Endothelial cell of umbilical vein (primary cell): ENCODE measurements at regions not wholly inside any gene's neighbourhood (a gene's known extent, or its start where the extent isn't known, plus 50 kb on each side); places are given as distances from the start of the nearest gene placed in this dataset.

Source experiments
- BruUV-seq: library from RNA; stranded (reverse); fragments of 400-500 nt; replicated peaks from 2 replicates; lab custom pipeline; 2021; lab: Mats Ljungman, UMichigan
- CTCF ChIA-PET: fragments of 300-600, 350-600 bp; sonication (Branson Sonifier 250); formaldehyde crosslinking; loops from one replicate; lab custom pipeline; 2021; ENCODE audit warnings: antibody characterized with exemption, inconsistent platforms; lab: Charles Lee
- POLR2A ChIA-PET: fragments of 300-600, 350-600 bp; sonication (Branson Sonifier 250); formaldehyde crosslinking; loops from one replicate; lab custom pipeline; 2021; ENCODE audit warnings: antibody characterized with exemption, inconsistent platforms; lab: Charles Lee
- DNase-seq: peaks from one replicate; pipeline ENCODE4 v3.0.0-alpha.2; 2011; ENCODE audit warnings: low read depth, low spot score
- FAIRE-seq: peaks from 2 replicates; lab custom pipeline; 2011; peaks lifted over from hg19 to GRCh38; lab: Jason Lieb, UNC
- H2AFZ ChIP-seq: 2 replicates; pipeline ENCODE4 v1.6.0; 2012; ENCODE audit warnings: low read depth, low read length, control low read depth, inconsistent platforms
- H3K27ac ChIP-seq: 2 replicates; pipeline ENCODE4 v1.5.1; 2011; ENCODE audit warnings: low read depth, mild to moderate bottlenecking, control low read depth, low read length, moderate library complexity; ENCODE audit not compliant: insufficient read depth
- H3K27me3 ChIP-seq, 2 experiments: 2 replicates each; pipeline versions ENCODE4 v1.6.0 to v1.6.1; 2011; ENCODE audit warnings: low read length in 2 of 2, mixed read lengths in 1 of 2; ENCODE audit not compliant: control insufficient read depth in 2 of 2, insufficient read depth in 2 of 2
- H3K36me3 ChIP-seq, 2 experiments: 2 replicates in 1 of 2; 3 replicates in 1 of 2; pipeline ENCODE4 v1.5.1; 2011; ENCODE audit warnings: low read length in 2 of 2, mild to moderate bottlenecking in 1 of 2, moderate library complexity in 1 of 2; ENCODE audit not compliant: control insufficient read depth in 2 of 2, insufficient read depth in 2 of 2; ENCODE audit errors: extremely low read depth in 1 of 2
- H3K4me1 ChIP-seq: 3 replicates; pipeline ENCODE4 v1.5.1; 2011; ENCODE audit warnings: mild to moderate bottlenecking, low read length; ENCODE audit not compliant: control insufficient read depth, insufficient read depth; ENCODE audit errors: extremely low read depth
- H3K4me2 ChIP-seq: 2 replicates; pipeline ENCODE4 v1.6.1; 2011; ENCODE audit warnings: low read length, control low read depth, mixed read lengths; ENCODE audit not compliant: insufficient read depth
- H3K4me3 ChIP-seq, 3 experiments: fragments of 200-600 bp in 1 of 3; sonication (generic), shearing (Covaris generic) in 1 of 3; replicated peaks in 1 of 3; 2 replicates each; pipeline ENCODE4 v1.5.1; 2011 to 2016; ENCODE audit warnings: control low read depth in 3 of 3, low read length in 3 of 3, mild to moderate bottlenecking in 2 of 3, inconsistent platforms in 1 of 3, low read depth in 1 of 3, moderate library complexity in 1 of 3; ENCODE audit not compliant: insufficient read depth in 1 of 3
- H3K79me2 ChIP-seq: 2 replicates; pipeline ENCODE4 v1.6.0; 2012; ENCODE audit warnings: low read length, inconsistent platforms; ENCODE audit not compliant: control insufficient read depth, insufficient read depth
- H3K9ac ChIP-seq: replicated peaks from 2 replicates; pipeline ENCODE3; 2011; ENCODE audit warnings: low read length, control low read depth; ENCODE audit not compliant: insufficient read depth; ENCODE audit errors: extremely low read depth
- H3K9me1 ChIP-seq: replicated peaks from 3 replicates; pipeline ENCODE4 v1.6.0; 2011; ENCODE audit warnings: mild to moderate bottlenecking, low read length; ENCODE audit not compliant: control insufficient read depth, insufficient read depth; ENCODE audit errors: extremely low read depth
- H3K9me3 ChIP-seq: replicated peaks from 2 replicates; pipeline ENCODE4 v1.5.1; 2012; ENCODE audit warnings: low read length, inconsistent platforms; ENCODE audit not compliant: control insufficient read depth, insufficient read depth
- H4K20me1 ChIP-seq: replicated peaks from 2 replicates; pipeline ENCODE3; 2011; ENCODE audit warnings: mild to moderate bottlenecking, low read length; ENCODE audit not compliant: control insufficient read depth, insufficient read depth; ENCODE audit errors: extremely low read depth
- EZH2 ChIP-seq: IDR thresholded peaks from 2 replicates; pipeline ENCODE4 v1.6.1; 2012; ENCODE audit warnings: borderline replicate concordance, low read depth, mild to moderate bottlenecking, moderate library complexity, low read length, inconsistent platforms; ENCODE audit not compliant: severe bottlenecking
- FOS ChIP-seq: IDR thresholded peaks from 2 replicates; pipeline ENCODE4 v1.6.1; 2011; ENCODE audit warnings: mild to moderate bottlenecking, low read length, moderate library complexity, borderline replicate concordance; ENCODE audit not compliant: insufficient read depth
- GATA2 ChIP-seq: IDR thresholded peaks from 2 replicates; pipeline ENCODE4 v1.7.0; 2011; ENCODE audit warnings: low read depth, mild to moderate bottlenecking, moderate library complexity, mixed read lengths, low read length; ENCODE audit not compliant: insufficient read length, insufficient read depth
- JUN ChIP-seq: IDR thresholded peaks from 2 replicates; pipeline ENCODE4 v1.6.1; 2011; ENCODE audit warnings: borderline replicate concordance, low read depth; ENCODE audit not compliant: insufficient read length, insufficient read depth
- MYC ChIP-seq: IDR thresholded peaks from one replicate; pipeline ENCODE4 v1.6.1; 2011; ENCODE audit warnings: mild to moderate bottlenecking, low read depth, low read length
- POLR2A ChIP-seq: IDR thresholded peaks from 2 replicates; pipeline ENCODE4 v1.6.1; 2012; ENCODE audit warnings: low read depth, mild to moderate bottlenecking, control low read depth, low read length
- dilution Hi-C: fragments of 300-500 bp; cut with MboI; formaldehyde crosslinking; loops from one replicate; pipeline ENCODE4 v1.15.0; 2019; ENCODE audit warnings: low sequenced_read_pairs; ENCODE audit not compliant: extremely low pct_ligation_motif_present
- intact Hi-C: fragments of 100-400 bp; cut with micrococcal nuclease; formaldehyde crosslinking; loops from one replicate; pipeline ENCODE4 v1.10.0; 2022
- TF ChIP-seq, protein P1 (sequence below), 2 donors: IDR thresholded peaks; 1 replicate in 1 of 2; 2 replicates in 1 of 2; pipeline ENCODE4 v1.5.1; 2011; ENCODE audit warnings: low read length in 2 of 2, mild to moderate bottlenecking in 2 of 2, moderate library complexity in 2 of 2, control low read depth in 1 of 2, inconsistent platforms in 1 of 2, low read depth in 1 of 2; ENCODE audit not compliant: insufficient read depth in 1 of 2; ENCODE audit errors: extremely low read depth in 1 of 2
- TF ChIP-seq, protein P2 (sequence below): IDR thresholded peaks from 2 replicates; pipeline ENCODE4 v1.6.1; 2011; ENCODE audit not compliant: insufficient read depth, insufficient read length

DNA sequence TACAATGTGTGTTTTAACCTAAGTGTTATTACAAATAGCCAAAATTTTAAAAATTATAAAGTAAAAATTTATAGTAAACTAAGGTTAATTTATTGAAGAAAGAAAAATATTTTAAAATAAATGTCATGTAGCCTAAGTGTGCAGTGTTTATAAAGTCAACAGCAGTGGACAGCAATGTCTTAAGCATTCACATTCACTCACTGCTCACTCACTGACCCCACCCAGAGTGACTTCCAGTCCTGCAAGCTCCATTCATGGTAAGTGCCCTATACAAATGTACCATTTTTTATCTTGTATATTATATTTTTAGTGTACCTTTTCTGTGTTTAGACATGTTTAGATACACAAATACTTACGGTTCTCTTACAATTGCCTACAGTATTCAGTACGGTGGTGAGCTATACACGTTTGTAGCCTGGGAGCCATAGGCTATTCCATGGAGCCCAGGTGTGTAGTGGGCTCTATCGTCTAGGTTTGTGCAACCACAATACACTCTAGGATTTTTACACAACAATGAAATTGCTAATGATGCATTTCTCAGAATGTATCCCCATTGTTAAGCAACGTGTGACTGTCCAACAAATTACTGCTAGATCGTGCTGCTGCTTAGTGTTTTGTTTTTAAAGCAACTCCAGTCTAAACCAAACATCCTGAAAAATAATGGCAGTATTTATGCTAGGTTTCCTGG, 108.9 kb upstream of the NAMPT start:
- dilution Hi-C loops (no loop called here), intact Hi-C loops (no loop called here)
- BruUV-seq, result no TSS peak
- no peak for TF ChIP-seq MYC
- TF ChIP-seq, protein P1, sequence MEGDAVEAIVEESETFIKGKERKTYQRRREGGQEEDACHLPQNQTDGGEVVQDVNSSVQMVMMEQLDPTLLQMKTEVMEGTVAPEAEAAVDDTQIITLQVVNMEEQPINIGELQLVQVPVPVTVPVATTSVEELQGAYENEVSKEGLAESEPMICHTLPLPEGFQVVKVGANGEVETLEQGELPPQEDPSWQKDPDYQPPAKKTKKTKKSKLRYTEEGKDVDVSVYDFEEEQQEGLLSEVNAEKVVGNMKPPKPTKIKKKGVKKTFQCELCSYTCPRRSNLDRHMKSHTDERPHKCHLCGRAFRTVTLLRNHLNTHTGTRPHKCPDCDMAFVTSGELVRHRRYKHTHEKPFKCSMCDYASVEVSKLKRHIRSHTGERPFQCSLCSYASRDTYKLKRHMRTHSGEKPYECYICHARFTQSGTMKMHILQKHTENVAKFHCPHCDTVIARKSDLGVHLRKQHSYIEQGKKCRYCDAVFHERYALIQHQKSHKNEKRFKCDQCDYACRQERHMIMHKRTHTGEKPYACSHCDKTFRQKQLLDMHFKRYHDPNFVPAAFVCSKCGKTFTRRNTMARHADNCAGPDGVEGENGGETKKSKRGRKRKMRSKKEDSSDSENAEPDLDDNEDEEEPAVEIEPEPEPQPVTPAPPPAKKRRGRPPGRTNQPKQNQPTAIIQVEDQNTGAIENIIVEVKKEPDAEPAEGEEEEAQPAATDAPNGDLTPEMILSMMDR (IDR thresholded peaks at IDR 0.05; ENCODE audit: extremely low read depth in 1 of 2, insufficient read depth in 1 of 2, low read depth in 1 of 2, low read length in 2 of 2), result no peak
- TF ChIP-seq, protein P2, sequence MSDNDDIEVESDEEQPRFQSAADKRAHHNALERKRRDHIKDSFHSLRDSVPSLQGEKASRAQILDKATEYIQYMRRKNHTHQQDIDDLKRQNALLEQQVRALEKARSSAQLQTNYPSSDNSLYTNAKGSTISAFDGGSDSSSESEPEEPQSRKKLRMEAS, result no peak
- TF ChIP-seq FOS, result no peak
- no peak for TF ChIP-seq EZH2
- no peak for TF ChIP-seq POLR2A
- TF ChIP-seq JUN, result no peak
- no peak for TF ChIP-seq GATA2
- H3K9me3 ChIP-seq, result no peaks in the 10 kb centered on the region
- H3K36me3 ChIP-seq, result no peaks in the 10 kb centered on the region
- H3K79me2 ChIP-seq, result no peaks in the 10 kb centered on the region
- DNase-seq, result no peak
- H3K27ac ChIP-seq, result no peak overlapping the region
- POLR2A ChIA-PET, result no interaction called here
- no peaks in the 10 kb centered on the region for H3K9me1 ChIP-seq
- no peak overlapping the region for H2AFZ ChIP-seq
- H4K20me1 ChIP-seq, result no peaks in the 10 kb centered on the region
- H3K27me3 ChIP-seq, result peaks cover 5 to 8% of the 10 kb centered on the region in 2 experiments
- no peaks in the 10 kb centered on the region for H3K4me1 ChIP-seq
- H3K9ac ChIP-seq, result no peak overlapping the region
- H3K4me2 ChIP-seq, result no peak overlapping the region
- no peak overlapping the region for H3K4me3 ChIP-seq
- FAIRE-seq, result no peak
- CTCF ChIA-PET, result interaction anchor here (1.0 to 1.4 kb wide), 3 partner anchors 8 to 27 kb away, joined by 3 to 4 read pairs (median 3); no protein-coding TSS in a partner anchor
